Activated gamma-delta T cell treated with anti-CD3 and anti-CD28 coated beads, Interleukin-2, amount 50 U/mL, for 16 hours (primary cell): ENCODE measurements at regions not wholly inside any gene's neighbourhood (a gene's known extent, or its start where the extent isn't known, plus 50 kb on each side); places are given as distances from the start of the nearest gene placed in this dataset.
"Not testable (repeated sequence)": the region's sequence is repeated elsewhere in the genome, so short reads cannot be mapped to it uniquely, and the experiment has no call there.

Experiments used
- DNase-seq: peaks from one replicate; pipeline ENCODE4 v3.0.0-alpha.2; 2020; ENCODE audit warnings: low read depth

- DNase-seq: no peak
These were observed 208.6 kb downstream of the CXCL12 start for GRCh38 chr10:44176311-44176710.

GRCh38 chr10:44173608-44173894 lies 211.3 kb downstream of the CXCL12 start:
- no peak for DNase-seq

GRCh38 chr10:44172883-44173607 lies 211.9 kb downstream of the CXCL12 start:
- DNase-seq: no peak

- DNase-seq: no peak
These were observed 213.1 kb downstream of the CXCL12 start for GRCh38 chr10:44171765-44172164.

- no peak for DNase-seq
These were observed 216.4 kb downstream of the CXCL12 start for GRCh38 chr10:44168478-44168877.

GRCh38 chr10:44167752-44168151 lies 217.1 kb downstream of the CXCL12 start:
- DNase-seq: no peak

GRCh38 chr10:44166441-44166840 lies 218.5 kb downstream of the CXCL12 start:
- DNase-seq: no peak

- DNase-seq: no peak
These were observed 220.5 kb downstream of the CXCL12 start for GRCh38 chr10:44164251-44164956.

- DNase-seq: no peak
These were observed 223.7 kb downstream of the CXCL12 start for GRCh38 chr10:44161184-44161583.

GRCh38 chr10:44157574-44157973 lies 227.3 kb downstream of the CXCL12 start:
- no peak for DNase-seq

GRCh38 chr10:44154956-44155355 lies 229.9 kb downstream of the CXCL12 start:
- DNase-seq: no peak

GRCh38 chr10:44153918-44154670 lies 230.8 kb downstream of the CXCL12 start:
- no peak for DNase-seq

GRCh38 chr10:44143556-44143955 lies 241.3 kb downstream of the CXCL12 start:
- DNase-seq: no peak

- no peak for DNase-seq
These were observed 252.3 kb downstream of the CXCL12 start for GRCh38 chr10:44132361-44133289.

- DNase-seq: no peak
These were observed 258.6 kb downstream of the CXCL12 start for GRCh38 chr10:44126291-44126717.

GRCh38 chr10:44125879-44126278 lies 259.0 kb downstream of the CXCL12 start:
- DNase-seq: no peak

GRCh38 chr10:44118500-44118899 lies 266.4 kb downstream of the CXCL12 start:
- DNase-seq: no peak

- DNase-seq: no peak
These were observed 268.4 kb downstream of the CXCL12 start for GRCh38 chr10:44116474-44116873.

GRCh38 chr10:44115516-44115915 lies 269.4 kb downstream of the CXCL12 start:
- no peak for DNase-seq

- no peak for DNase-seq
These were observed 270.5 kb downstream of the CXCL12 start for GRCh38 chr10:44114441-44114840.

- DNase-seq: not testable (repeated sequence)
These were observed 272.6 kb downstream of the CXCL12 start for GRCh38 chr10:44112280-44112679.

GRCh38 chr10:44105696-44106095 lies 279.2 kb downstream of the CXCL12 start:
- DNase-seq: no peak
